Fibroblast of skin of left quadriceps (primary cell): ENCODE measurements at regions not wholly inside any gene's neighbourhood (a gene's known extent, or its start where the extent isn't known, plus 50 kb on each side); places are given as distances from the start of the nearest gene placed in this dataset.
"Not testable (repeated sequence)": the region's sequence is repeated elsewhere in the genome, so short reads cannot be mapped to it uniquely, and the experiment has no call there.

ENCODE experiments used
- DNase-seq, 2 experiments: peaks; one replicate each; pipeline ENCODE4 v3.0.0-alpha.2; 2013; ENCODE audit warnings: low read depth in 2 of 2

- no peak for DNase-seq
These were observed 293.9 kb downstream of the TUSC7 start for GRCh38 chr3:117003501-117003900.

GRCh38 chr3:117005274-117005673, 295.7 kb downstream of the TUSC7 start:
- DNase-seq, result no peak

- no peak for DNase-seq
These were observed 296.4 kb downstream of the TUSC7 start for GRCh38 chr3:117005911-117006522.

- DNase-seq, result no peak
These were observed 300.7 kb downstream of the TUSC7 start for GRCh38 chr3:117010318-117010717.

GRCh38 chr3:117011687-117012250, 302.2 kb downstream of the TUSC7 start:
- peak; percentile 20 to 23 for DNase-seq

- DNase-seq, result no peak
These were observed 306.8 kb downstream of the TUSC7 start for GRCh38 chr3:117016378-117016777.

GRCh38 chr3:117017135-117017894, 307.7 kb downstream of the TUSC7 start:
- DNase-seq, result no peak

- no peak for DNase-seq
These were observed 309.1 kb downstream of the TUSC7 start for GRCh38 chr3:117018655-117019054.

- DNase-seq, result peak; percentile 48 to 54
These were observed 309.6 kb downstream of the TUSC7 start for GRCh38 chr3:117019082-117019713.

- no peak for DNase-seq
These were observed 316.8 kb downstream of the TUSC7 start for GRCh38 chr3:117026401-117026800.

- DNase-seq, result no peak
These were observed 326.2 kb downstream of the TUSC7 start for GRCh38 chr3:117035745-117036144.

GRCh38 chr3:117036259-117036799, 326.8 kb downstream of the TUSC7 start:
- peak; percentile 42 to 50 for DNase-seq

- no peak for DNase-seq
These were observed 335.6 kb downstream of the TUSC7 start for GRCh38 chr3:117045143-117045542.

GRCh38 chr3:117047951-117048705, 338.5 kb downstream of the TUSC7 start:
- DNase-seq, result no peak

GRCh38 chr3:117052395-117052794, 342.8 kb downstream of the TUSC7 start:
- DNase-seq, result peak; percentile 76 to 77

- no peak for DNase-seq
These were observed 345.0 kb downstream of the TUSC7 start for GRCh38 chr3:117054556-117054955.

GRCh38 chr3:117056946-117057345, 347.4 kb downstream of the TUSC7 start:
- DNase-seq, result not testable (repeated sequence)

GRCh38 chr3:117059067-117059955, 349.7 kb downstream of the TUSC7 start:
- DNase-seq, result peak in 1 of 2 experiments; percentile 10

GRCh38 chr3:117059956-117060270, 350.3 kb downstream of the TUSC7 start:
- no peak for DNase-seq

- DNase-seq, result peak; percentile 59 to 62
These were observed 354.4 kb downstream of the TUSC7 start for GRCh38 chr3:117063930-117064329.

GRCh38 chr3:117068301-117068700, 358.7 kb downstream of the TUSC7 start:
- no peak for DNase-seq
